Hepatocyte (in vitro differentiated cells): ENCODE measurements at regions not wholly inside any gene's neighbourhood (a gene's known extent, or its start where the extent isn't known, plus 50 kb on each side); places are given as distances from the start of the nearest gene placed in this dataset.

Source experiments
- EZH2 ChIP-seq: fragments of 200-600 bp; sonication (generic); IDR thresholded peaks from 2 replicates; pipeline ENCODE4 v1.6.1; 2016; ENCODE audit warnings: antibody characterized with exemption, mild to moderate bottlenecking, borderline replicate concordance
- TF ChIP-seq, protein P1 (sequence below): fragments of 200-600 bp; sonication (generic); IDR thresholded peaks from 2 replicates; pipeline ENCODE4 v1.5.1; 2016; ENCODE audit warnings: antibody characterized with exemption, mild to moderate bottlenecking; ENCODE audit not compliant: poor library complexity

DNA sequence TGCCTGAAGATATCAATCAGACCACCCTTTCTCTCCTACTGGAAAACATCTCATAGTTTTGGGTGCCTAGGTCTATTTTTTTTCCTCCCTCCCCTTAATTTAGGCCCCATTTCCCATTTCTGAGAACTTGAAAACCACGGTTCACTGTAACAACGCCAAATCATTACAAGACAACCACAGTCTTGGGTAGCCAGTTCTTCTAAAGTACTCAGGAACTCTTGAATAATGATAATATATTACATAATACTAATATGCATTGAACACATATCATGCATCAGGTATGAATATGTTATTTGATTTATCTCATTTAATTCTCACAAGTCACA lies 185.1 kb upstream of the ADO start:
- TF ChIP-seq, protein P1, sequence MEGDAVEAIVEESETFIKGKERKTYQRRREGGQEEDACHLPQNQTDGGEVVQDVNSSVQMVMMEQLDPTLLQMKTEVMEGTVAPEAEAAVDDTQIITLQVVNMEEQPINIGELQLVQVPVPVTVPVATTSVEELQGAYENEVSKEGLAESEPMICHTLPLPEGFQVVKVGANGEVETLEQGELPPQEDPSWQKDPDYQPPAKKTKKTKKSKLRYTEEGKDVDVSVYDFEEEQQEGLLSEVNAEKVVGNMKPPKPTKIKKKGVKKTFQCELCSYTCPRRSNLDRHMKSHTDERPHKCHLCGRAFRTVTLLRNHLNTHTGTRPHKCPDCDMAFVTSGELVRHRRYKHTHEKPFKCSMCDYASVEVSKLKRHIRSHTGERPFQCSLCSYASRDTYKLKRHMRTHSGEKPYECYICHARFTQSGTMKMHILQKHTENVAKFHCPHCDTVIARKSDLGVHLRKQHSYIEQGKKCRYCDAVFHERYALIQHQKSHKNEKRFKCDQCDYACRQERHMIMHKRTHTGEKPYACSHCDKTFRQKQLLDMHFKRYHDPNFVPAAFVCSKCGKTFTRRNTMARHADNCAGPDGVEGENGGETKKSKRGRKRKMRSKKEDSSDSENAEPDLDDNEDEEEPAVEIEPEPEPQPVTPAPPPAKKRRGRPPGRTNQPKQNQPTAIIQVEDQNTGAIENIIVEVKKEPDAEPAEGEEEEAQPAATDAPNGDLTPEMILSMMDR, result no peak
- TF ChIP-seq EZH2, result no peak
